HepG2 (cell line): ENCODE measurements at regions not wholly inside any gene's neighbourhood (a gene's known extent, or its start where the extent isn't known, plus 50 kb on each side); places are given as distances from the start of the nearest gene placed in this dataset.

Experiments used
- CSRNP2 ChIP-seq: sonication (generic); formaldehyde crosslinking; conservative IDR thresholded peaks from 2 replicates; pipeline ENCODE4 v1.8.0; 2022; ENCODE audit warnings: low read depth, missing genetic modification reagents
- HMGXB4 ChIP-seq, 2 experiments: sonication (generic) in 1 of 2; formaldehyde crosslinking in 1 of 2; IDR thresholded peaks; 2 replicates each; pipeline versions ENCODE4 v1.4.0 to v1.6.1; 2018 to 2020; ENCODE audit warnings: missing genetic modification reagents in 2 of 2, borderline replicate concordance in 1 of 2, low read depth in 1 of 2, mild to moderate bottlenecking in 1 of 2, missing biosample characterization in 1 of 2
- ISX ChIP-seq: sonication (generic); formaldehyde crosslinking; conservative IDR thresholded peaks from 2 replicates; pipeline ENCODE4 v1.5.0; 2020; ENCODE audit warnings: missing genetic modification reagents
- MYC ChIP-seq: sonication (generic); formaldehyde crosslinking; IDR thresholded peaks from 2 replicates; pipeline ENCODE4 v1.9.0; 2021; ENCODE audit warnings: missing genetic modification reagents, borderline replicate concordance
- NAIF1 ChIP-seq: sonication (generic); formaldehyde crosslinking; IDR thresholded peaks from 2 replicates; pipeline ENCODE4 v1.5.0; 2020; ENCODE audit warnings: mild to moderate bottlenecking, missing genetic modification reagents, borderline replicate concordance
- PHF8 ChIP-seq: sonication (generic); formaldehyde crosslinking; IDR thresholded peaks from 2 replicates; pipeline ENCODE4 v1.5.0; 2020; ENCODE audit warnings: missing genetic modification reagents
- RCOR2 ChIP-seq: IDR thresholded peaks from 2 replicates; pipeline ENCODE4 v1.6.1; 2016; ENCODE audit warnings: missing biosample characterization, missing genetic modification reagents
- SKI ChIP-seq: fragments of 450-650 bp; IDR thresholded peaks from one replicate; pipeline ENCODE4 v1.6.1; 2018; ENCODE audit warnings: mild to moderate bottlenecking; ENCODE audit not compliant: partially characterized antibody
- SP1 ChIP-seq, 2 experiments: fragments of 450-650 bp in 1 of 2; sonication (generic) in 1 of 2; formaldehyde crosslinking in 1 of 2; IDR thresholded peaks; 2 replicates each; pipeline versions ENCODE4 v1.4.0 to v1.6.1; 2016 to 2020; ENCODE audit warnings: missing genetic modification reagents in 1 of 2
- TRIM24 ChIP-seq: sonication (generic); formaldehyde crosslinking; IDR thresholded peaks from 2 replicates; pipeline ENCODE4 v1.8.0; 2022; ENCODE audit warnings: mild to moderate bottlenecking, missing genetic modification reagents
- ZBTB44 ChIP-seq: sonication (generic); formaldehyde crosslinking; IDR thresholded peaks from 2 replicates; pipeline ENCODE4 v1.4.0; 2020; ENCODE audit warnings: missing genetic modification reagents
- ZNF224 ChIP-seq: sonication (generic); formaldehyde crosslinking; IDR thresholded peaks from 2 replicates; pipeline ENCODE4 v1.5.0; 2020; ENCODE audit warnings: mild to moderate bottlenecking, missing genetic modification reagents
- ZNF263 ChIP-seq: sonication (generic); formaldehyde crosslinking; IDR thresholded peaks from 2 replicates; pipeline ENCODE4 v1.4.0; 2020; ENCODE audit warnings: missing genetic modification reagents
- ZNF512B ChIP-seq: sonication (generic); formaldehyde crosslinking; IDR thresholded peaks from 2 replicates; pipeline ENCODE4 v1.5.1; 2020; ENCODE audit warnings: missing genetic modification reagents, mild to moderate bottlenecking, borderline replicate concordance
- ZNF572 ChIP-seq: sonication (generic); formaldehyde crosslinking; IDR thresholded peaks from 2 replicates; pipeline ENCODE4 v1.5.1; 2020; ENCODE audit warnings: mild to moderate bottlenecking, missing genetic modification reagents
- ZNF709 ChIP-seq: sonication (generic); formaldehyde crosslinking; IDR thresholded peaks from 2 replicates; pipeline ENCODE4 v1.5.0; 2020; ENCODE audit warnings: mild to moderate bottlenecking, missing genetic modification reagents
- ZNF75D ChIP-seq: sonication (generic); formaldehyde crosslinking; IDR thresholded peaks from 2 replicates; pipeline ENCODE4 v1.8.1; 2023; ENCODE audit warnings: missing genetic modification reagents, mild to moderate bottlenecking, borderline replicate concordance
- ZNF780A ChIP-seq: sonication (generic); formaldehyde crosslinking; IDR thresholded peaks from 2 replicates; pipeline ENCODE4 v1.8.0; 2022; ENCODE audit warnings: mild to moderate bottlenecking, missing genetic modification reagents, moderate library complexity
- ZNF879 ChIP-seq: sonication (generic); formaldehyde crosslinking; IDR thresholded peaks from 2 replicates; pipeline ENCODE4 v1.8.1; 2023; ENCODE audit warnings: missing genetic modification reagents
- ZSCAN12 ChIP-seq: sonication (generic); formaldehyde crosslinking; IDR thresholded peaks from 2 replicates; pipeline ENCODE4 v1.9.0; 2021; ENCODE audit warnings: mild to moderate bottlenecking, missing genetic modification reagents
- ZSCAN22 ChIP-seq: sonication (generic); formaldehyde crosslinking; IDR thresholded peaks from 2 replicates; pipeline ENCODE4 v1.4.0; 2020; ENCODE audit warnings: mild to moderate bottlenecking, missing genetic modification reagents
- ZSCAN31 ChIP-seq: sonication (generic); formaldehyde crosslinking; IDR thresholded peaks from 2 replicates; pipeline ENCODE4 v1.5.0; 2020; ENCODE audit warnings: low read depth, mild to moderate bottlenecking, missing genetic modification reagents

GRCh38 chr14:73771848-73772638 is 57.9 kb upstream of the PNMA1 start (continued):
- TF ChIP-seq HMGXB4 (CRISPR knock-in tag; IDR thresholded peaks at IDR 0.05; ENCODE audit: borderline replicate concordance in 1 of 2, low read depth in 1 of 2) (peak; percentile 31 to 66; a peak in 2 of 4 replicates), SP1 (IDR thresholded peaks at IDR 0.05) (no peak), SP1 (CRISPR knock-in tag; IDR thresholded peaks at IDR 0.05) (peak; percentile 55), ZNF572 (CRISPR knock-in tag) (no peak), ZNF512B (CRISPR knock-in tag) (no peak), ZNF224 (CRISPR knock-in tag) (no peak), NAIF1 (CRISPR knock-in tag) (0 out of 2 replicates have a peak, but pooled peaks have one; percentile 38), ZNF263 (CRISPR knock-in tag) (peak; percentile 57), ZNF879 (CRISPR knock-in tag) (no peak), ZBTB44 (CRISPR knock-in tag) (0 out of 2 replicates have a peak, but pooled peaks have one; percentile 76), SKI (peak; percentile 97), MYC (peak; percentile 82; the same call in 1 of the 2 replicates), ZSCAN22 (CRISPR knock-in tag) (no peak), PHF8 (CRISPR knock-in tag) (peak; percentile 52; the same call in 1 of the 2 replicates), ZNF75D (no peak), ZSCAN31 (CRISPR knock-in tag) (peak; percentile 55; the same call in 1 of the 2 replicates), ZNF780A (CRISPR knock-in tag) (no peak), ZSCAN12 (CRISPR knock-in tag) (peak; percentile 27; the same call in 1 of the 2 replicates), ISX (CRISPR knock-in tag) (no peak), RCOR2 (CRISPR knock-in tag) (peak; percentile 77), ZNF709 (CRISPR knock-in tag) (peak; percentile 90), TRIM24 (CRISPR knock-in tag) (no peak), CSRNP2 (no peak)
